Glomerular visceral epithelial cell (primary cell): ENCODE measurements at regions not wholly inside any gene's neighbourhood (a gene's known extent, or its start where the extent isn't known, plus 50 kb on each side); places are given as distances from the start of the nearest gene placed in this dataset.
A peak's percentile ranks its signal among the peaks of the same experiment; 100 is the strongest.

Experiments used
- DNase-seq: peaks from one replicate; pipeline ENCODE4 v3.0.0-alpha.2; 2016; ENCODE audit errors: extremely low spot score

DNA sequence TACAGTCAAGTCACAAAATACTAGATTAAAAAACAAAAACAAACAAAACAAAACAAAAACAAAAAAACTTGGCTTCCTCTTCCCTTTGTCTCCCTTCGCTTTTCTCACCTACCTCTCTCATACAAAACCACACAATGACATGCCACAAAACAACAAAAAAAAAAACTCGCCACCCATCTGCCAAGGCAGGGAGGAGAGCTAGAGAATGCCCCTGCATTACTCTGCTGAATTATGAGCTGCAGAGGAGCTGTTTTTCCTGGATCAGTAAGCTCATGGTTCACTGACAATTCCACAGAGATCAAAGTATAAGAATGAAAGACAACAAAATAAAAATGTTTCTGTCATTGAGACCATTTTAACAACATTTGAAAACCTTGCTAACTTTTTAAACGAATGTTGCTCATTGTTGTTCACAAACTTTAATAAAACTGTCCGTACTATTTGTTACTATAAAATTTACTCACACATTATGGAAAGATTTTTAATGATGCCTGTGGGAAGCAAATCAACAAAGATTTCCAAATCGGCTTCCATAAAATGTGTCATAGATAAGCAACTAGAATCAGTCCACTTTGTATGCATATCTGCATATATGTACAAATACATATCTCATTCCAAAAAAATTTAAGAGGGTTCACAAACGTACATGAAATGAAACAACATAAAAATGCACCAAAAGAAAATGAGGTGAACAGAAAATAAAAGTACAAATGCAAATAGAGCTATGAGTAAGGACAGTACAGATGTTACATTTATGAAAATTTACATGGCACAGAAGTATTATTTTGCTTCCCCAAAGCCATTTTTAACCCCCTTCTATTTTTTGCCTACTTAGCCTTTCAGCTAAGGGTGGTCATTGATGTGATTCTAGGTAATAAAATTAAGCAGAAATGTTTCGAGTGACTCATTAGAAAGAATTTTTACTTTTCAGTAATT, 252.4 kb upstream of the FAT4 start:
- DNase-seq, result no peak

- no peak for DNase-seq
Observed at GRCh38 chr4:125060376-125060775, 254.4 kb upstream of the FAT4 start.

- DNase-seq, result no peak
Observed at GRCh38 chr4:125049711-125050110, 265.0 kb upstream of the FAT4 start.

DNA sequence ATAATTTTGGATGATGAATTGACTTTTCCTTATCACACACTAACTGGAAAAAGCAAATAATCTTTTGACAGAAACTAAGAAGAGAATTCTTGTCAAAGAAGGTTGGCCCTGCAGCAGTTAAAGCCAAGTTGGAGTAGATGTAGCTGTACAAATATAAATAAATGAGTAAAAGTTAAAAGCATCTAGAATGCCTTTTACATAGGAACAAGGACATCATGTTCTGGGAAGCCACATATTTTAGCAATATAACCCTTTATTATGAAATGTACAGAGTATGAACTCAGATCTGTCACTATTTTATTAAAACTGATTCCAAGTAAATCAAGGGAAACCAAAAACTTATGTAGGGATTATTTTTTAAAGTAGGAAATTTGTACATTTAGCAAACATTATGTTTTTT, 269.4 kb upstream of the FAT4 start:
- DNase-seq, result no peak

DNA sequence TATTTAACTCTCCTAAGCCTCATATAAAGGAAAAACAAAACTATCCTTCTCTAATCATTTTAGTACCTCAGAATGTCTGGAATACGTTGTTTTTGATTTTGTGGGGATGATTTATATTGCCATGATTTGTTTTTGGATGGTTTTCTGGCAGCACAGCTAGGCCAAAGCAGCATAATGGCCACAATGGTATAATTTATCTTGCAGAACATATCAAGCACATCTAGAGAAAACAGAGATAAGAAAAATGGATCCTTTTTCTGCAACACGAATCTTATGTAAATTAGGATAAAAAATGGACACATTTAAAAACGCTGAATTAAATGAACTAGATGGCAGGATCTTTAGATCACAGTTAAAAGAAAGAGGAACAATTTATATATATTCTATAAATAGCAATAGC, 269.9 kb upstream of the FAT4 start:
- no peak for DNase-seq

- no peak for DNase-seq
Observed at GRCh38 chr4:125043486-125043885, 271.3 kb upstream of the FAT4 start.

DNA sequence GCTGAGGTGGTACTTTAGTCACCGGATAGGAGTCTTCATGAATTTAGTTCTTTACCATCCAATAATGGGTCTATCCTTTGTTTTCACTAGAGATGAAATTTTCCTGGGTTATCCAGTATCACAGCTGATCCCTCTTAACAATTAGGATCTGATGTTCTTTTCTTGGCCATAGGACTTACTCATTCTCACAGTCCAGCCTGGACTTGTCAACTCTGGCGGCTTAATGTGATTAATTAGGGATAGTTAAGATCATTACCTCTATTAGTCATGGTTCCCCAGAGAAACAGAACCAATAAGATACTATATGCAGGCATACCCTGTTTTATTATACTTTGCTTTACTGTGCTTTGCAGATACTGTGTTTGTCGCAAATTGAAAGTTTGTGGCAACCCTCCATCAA, 272.7 kb upstream of the FAT4 start:
- no peak for DNase-seq

- DNase-seq, result peak; percentile 6
Observed at GRCh38 chr4:125041372-125041930, 273.3 kb upstream of the FAT4 start.

DNA sequence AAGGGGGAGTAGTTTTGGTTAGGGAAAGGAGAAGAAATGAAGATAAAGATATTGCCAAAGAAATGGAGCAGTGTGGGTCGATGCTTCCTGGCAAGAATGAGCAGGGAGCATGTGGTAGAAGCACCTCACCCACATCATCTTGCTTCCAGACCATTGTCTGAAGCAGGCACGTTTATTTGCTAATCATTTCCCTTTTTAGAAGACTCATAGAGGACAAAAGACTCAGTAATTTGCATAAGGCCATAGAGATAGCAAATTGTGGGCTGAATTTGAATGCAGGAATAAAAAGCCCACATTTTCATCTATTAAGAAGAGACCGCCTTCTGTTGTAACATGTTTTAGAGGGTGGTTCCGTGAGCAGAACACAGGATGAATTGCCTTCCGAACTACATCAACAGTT, 275.2 kb upstream of the FAT4 start:
- no peak for DNase-seq

DNA sequence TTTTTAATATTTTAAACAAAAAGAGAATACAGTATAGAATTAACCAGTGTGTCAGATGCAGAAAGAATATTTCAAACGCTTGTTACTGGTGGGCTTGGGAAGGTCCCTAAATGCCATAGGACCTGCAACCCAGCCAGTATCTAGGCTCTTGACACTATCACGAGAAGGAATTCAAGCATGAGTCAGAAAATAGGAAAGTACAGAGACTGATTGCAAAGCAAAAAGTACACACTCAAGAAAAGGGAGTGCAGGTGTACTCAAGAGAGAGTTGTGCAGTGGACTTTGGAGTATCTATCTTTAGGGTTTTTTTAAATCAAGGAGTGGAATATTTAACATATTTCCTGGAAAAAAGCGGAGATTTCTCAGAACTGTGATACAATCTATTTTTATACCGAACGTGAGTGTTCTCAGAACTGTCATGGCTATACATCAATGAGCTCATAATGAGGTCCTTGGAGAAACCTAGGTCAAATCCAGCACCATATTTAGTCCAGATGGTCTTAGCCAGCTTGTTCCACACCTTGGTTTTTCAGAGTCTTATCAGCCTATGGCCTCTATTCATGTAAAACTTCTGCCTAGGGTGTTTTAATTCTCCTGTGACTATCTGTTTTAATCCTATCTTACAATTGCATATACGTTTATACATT, 291.8 kb upstream of the FAT4 start:
- no peak for DNase-seq

GRCh38 chr4:125021189-125021588, 293.6 kb upstream of the FAT4 start:
- no peak for DNase-seq

DNA sequence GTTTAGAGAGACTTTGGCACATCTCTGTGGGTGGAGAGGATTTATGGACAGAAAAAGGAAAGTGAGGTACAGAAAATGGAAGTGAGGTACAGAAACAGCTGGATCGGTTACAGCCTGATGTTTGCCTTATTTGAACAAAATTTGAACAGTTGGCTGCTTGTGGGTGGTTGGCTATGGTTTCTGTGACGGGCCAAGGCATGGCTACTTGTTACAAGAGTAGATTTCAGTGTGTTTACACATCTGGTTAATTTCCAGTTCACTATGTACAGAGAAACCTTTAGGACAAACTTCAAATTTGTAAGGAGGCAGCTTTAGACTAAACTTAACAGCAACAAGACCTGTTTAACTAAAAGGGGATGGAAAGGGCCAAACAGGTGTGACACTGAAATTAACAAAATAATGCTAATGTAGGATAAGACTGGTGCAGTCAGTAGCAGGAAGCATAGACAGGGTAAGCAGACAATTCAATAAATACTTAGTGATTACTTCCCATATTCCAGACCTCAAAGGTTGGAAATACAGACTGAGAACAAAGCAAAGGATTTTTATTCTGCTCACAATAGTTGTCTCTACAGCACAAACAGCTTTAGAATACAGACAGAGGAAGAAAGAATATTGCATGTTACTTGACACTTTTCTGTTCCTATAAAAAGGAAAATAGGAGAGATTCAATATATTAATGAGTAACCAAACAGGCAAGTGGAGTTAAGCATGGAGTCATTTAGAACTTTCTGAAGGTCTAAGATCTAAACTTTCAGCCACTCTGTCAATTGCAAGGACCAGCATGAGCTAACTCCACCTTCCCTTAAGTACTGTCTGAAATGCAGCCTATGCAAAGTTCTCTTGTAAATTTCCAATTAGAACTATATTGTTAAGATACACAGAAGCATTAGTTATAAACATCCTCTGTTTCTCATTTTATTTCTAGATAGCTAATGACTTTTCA, 294.4 kb upstream of the FAT4 start:
- no peak for DNase-seq

DNA sequence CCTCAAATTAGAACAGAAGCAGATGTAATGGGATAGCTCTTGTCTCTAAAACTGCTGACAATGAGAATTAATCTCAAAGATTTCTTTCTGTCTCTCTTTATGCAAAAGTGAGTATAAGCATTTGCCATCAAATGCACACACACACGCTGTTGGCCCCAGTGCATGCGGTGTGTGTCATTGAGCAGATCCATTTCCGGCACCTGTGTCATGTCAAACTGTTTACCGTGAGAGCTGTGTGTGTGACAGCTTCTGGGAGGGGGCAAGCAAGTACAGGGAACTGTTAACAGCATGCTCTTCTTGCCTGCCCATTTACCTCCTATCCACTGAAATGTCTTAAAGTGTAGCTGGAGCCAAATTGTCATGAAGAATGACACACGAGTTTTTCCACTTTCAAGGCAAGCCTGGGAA, 297.9 kb upstream of the FAT4 start:
- DNase-seq, result no peak

DNA sequence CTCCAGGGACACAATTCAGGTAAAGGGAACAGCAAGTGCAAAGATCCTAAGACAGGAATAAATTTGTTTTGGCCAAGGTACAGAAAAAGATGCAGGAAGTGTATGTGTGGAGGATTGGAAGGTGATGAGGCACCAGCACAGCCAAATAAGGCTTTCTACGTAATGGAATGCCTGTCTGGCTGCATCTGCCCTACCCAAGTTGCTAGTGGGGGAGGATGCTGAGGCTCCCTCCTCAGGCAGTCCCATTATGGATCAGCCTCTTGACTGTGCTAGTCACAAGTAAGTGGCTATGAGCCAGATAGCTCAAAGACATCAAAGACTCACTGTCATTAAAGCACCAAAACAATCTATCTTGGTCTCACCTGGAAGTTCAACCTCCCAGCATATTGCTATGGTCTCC, 300.9 kb upstream of the FAT4 start:
- no peak for DNase-seq

GRCh38 chr4:125011646-125012045, 299.1 kb upstream of the ANKRD50 start:
- DNase-seq, result no peak

DNA sequence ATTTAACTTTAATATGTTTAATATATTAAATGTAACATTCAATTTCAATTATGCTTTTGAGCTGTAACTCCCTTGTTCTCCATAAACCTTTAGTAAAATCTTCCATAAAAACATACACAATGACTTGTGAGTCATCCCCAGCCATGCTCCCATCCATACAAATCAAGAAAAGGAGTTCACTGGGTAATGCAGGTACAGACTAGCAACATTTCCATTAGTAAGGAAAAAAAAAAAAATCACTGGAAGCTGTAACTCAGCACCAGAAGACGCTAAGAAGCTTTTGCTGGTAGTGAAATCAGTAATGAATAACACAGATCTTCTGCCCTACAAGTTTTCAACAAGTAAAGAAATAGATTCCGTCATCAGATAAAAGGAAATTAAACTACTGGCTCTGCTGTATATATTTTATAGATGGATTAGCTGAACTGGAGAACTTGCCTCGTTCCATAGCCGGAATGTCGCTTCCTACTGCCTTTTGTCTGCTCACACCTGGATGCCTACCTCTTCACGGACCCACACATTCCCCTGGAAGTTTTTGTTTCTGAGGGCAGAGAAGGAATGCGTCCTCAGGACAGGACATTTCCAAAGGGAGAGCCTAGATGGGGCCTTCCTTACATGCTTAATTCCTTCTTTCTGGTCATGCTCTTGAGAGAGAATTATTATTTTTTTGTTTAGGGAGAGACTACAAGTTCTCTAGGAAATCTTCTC, 298.4 kb upstream of the ANKRD50 start:
- DNase-seq, result no peak

DNA sequence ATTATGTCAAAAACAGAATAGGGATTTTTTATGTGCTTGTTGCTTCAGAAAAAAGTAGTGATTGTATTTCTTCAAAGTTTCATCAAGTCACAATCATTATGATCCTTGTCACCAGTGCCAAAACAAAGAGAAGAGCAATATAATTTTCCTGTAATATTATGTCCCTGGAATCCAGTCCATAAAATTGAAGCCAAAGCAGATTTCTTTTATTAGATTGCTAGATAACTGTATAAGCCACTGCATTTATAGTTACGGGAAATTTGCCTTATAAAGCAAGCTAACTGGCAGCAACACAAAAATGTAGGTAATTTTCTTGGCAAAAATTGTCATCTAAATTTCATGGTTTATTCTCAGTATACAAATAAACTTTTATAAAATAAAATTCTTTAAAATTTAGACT, 296.1 kb upstream of the ANKRD50 start:
- DNase-seq, result no peak

DNA sequence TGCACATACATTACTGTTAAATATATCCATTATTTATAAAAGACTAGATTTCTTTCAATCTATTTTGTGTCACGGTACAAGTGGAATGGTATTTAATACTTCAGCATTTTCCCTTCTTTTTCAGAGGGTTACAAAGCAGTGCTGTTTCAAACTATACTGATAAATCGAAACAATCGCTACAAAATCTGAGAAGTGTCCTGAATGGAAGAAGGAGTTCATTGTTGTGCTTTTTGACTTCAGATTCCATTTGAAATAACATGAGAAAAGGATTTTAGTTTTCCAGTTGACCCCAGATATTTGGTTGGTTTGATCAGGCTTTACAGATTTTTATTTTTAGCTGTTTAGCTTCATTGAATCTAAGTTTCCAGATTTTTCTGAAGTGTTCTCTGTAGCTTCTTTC, 292.1 kb upstream of the ANKRD50 start:
- DNase-seq, result no peak

GRCh38 chr4:125003840-125004239, 291.3 kb upstream of the ANKRD50 start:
- DNase-seq, result no peak

DNA sequence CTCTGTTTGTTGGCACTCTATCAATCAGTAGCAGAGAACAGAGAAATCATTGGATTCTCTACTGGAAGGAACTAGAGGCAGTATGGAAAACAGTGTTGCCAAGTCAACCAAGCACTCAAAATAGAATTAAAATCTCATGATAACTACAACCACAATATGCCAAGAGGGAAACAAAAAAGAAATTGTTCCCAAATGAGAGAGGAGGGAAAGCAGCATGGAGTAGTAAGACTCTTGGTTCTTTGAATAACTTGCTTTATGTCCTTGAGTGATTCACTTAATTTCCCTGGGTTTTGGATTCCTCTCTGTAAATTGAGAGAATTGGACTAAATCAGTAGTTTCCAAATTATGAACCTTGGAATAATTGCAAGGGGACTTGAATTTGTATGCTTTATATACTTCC, 285.5 kb upstream of the ANKRD50 start:
- no peak for DNase-seq

GRCh38 chr4:124997124-124997523, 284.6 kb upstream of the ANKRD50 start:
- no peak for DNase-seq
